ENCODE measurements at regions not wholly inside any gene's neighbourhood (a gene's known extent, or its start where the extent isn't known, plus 50 kb on each side); places are given as distances from the start of the nearest gene placed in this dataset.

GRCh38 chr2:146041274-146041910 lies 1521.5 kb upstream of the ZEB2 start:
- no peak for TF ChIP-seq EZH2 (IDR thresholded peaks at IDR 0.05; ENCODE audit: borderline replicate concordance, insufficient read depth, low read depth, low read length, poor library complexity, severe bottlenecking)
- TF ChIP-seq, protein P1, sequence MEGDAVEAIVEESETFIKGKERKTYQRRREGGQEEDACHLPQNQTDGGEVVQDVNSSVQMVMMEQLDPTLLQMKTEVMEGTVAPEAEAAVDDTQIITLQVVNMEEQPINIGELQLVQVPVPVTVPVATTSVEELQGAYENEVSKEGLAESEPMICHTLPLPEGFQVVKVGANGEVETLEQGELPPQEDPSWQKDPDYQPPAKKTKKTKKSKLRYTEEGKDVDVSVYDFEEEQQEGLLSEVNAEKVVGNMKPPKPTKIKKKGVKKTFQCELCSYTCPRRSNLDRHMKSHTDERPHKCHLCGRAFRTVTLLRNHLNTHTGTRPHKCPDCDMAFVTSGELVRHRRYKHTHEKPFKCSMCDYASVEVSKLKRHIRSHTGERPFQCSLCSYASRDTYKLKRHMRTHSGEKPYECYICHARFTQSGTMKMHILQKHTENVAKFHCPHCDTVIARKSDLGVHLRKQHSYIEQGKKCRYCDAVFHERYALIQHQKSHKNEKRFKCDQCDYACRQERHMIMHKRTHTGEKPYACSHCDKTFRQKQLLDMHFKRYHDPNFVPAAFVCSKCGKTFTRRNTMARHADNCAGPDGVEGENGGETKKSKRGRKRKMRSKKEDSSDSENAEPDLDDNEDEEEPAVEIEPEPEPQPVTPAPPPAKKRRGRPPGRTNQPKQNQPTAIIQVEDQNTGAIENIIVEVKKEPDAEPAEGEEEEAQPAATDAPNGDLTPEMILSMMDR (IDR thresholded peaks at IDR 0.05) = no peak
